ENCODE measurements at regions not wholly inside any gene's neighbourhood (a gene's known extent, or its start where the extent isn't known, plus 50 kb on each side); places are given as distances from the start of the nearest gene placed in this dataset.

- no peak for DNase-seq
Measured at GRCh38 chr4:178633263-178633662, 1191.0 kb upstream of the AGA start.

GRCh38 chr4:178664621-178665020 lies 1222.4 kb upstream of the AGA start:
- DNase-seq, result no peak

- no peak for DNase-seq
Measured at GRCh38 chr4:178665916-178666315, 1223.7 kb upstream of the AGA start.

GRCh38 chr4:178671766-178672165 lies 1229.5 kb upstream of the AGA start:
- no peak for DNase-seq

GRCh38 chr4:178672512-178672911 lies 1230.3 kb upstream of the AGA start:
- DNase-seq, result no peak

- DNase-seq, result no peak
Measured at GRCh38 chr4:178681871-178682270, 1239.6 kb upstream of the AGA start.

- DNase-seq, result no peak
Measured at GRCh38 chr4:178689926-178690325, 1247.7 kb upstream of the AGA start.

- no peak for DNase-seq
Measured at GRCh38 chr4:178693816-178694215, 1251.6 kb upstream of the AGA start.

GRCh38 chr4:178696515-178696914 lies 1254.3 kb upstream of the AGA start:
- DNase-seq, result no peak

- DNase-seq, result no peak
Measured at GRCh38 chr4:178712486-178712885, 1270.2 kb upstream of the AGA start.

GRCh38 chr4:178738026-178738425 lies 1295.8 kb upstream of the AGA start:
- no peak for DNase-seq

GRCh38 chr4:178745203-178745602 lies 1303.0 kb upstream of the AGA start:
- no peak for DNase-seq

- no peak for DNase-seq
Measured at GRCh38 chr4:178752954-178753525, 1310.8 kb upstream of the AGA start.

GRCh38 chr4:178778496-178778895 lies 1336.3 kb upstream of the AGA start:
- no peak for DNase-seq

GRCh38 chr4:178781779-178782178 lies 1339.5 kb upstream of the AGA start:
- no peak for DNase-seq

GRCh38 chr4:178784491-178784890 lies 1342.3 kb upstream of the AGA start:
- no peak for DNase-seq

- DNase-seq, result no peak
Measured at GRCh38 chr4:178789279-178789678, 1347.0 kb upstream of the AGA start.

GRCh38 chr4:178799204-178799603 lies 1357.0 kb upstream of the AGA start:
- DNase-seq, result no peak

GRCh38 chr4:178808106-178808505 lies 1365.9 kb upstream of the AGA start:
- no peak for DNase-seq

GRCh38 chr4:178809921-178810320 lies 1367.7 kb upstream of the AGA start:
- no peak for DNase-seq

- no peak for DNase-seq
Measured at GRCh38 chr4:178811356-178811755, 1369.1 kb upstream of the AGA start.

GRCh38 chr4:178812866-178813265 lies 1370.6 kb upstream of the AGA start:
- no peak for DNase-seq

- no peak for DNase-seq
Measured at GRCh38 chr4:178814908-178815307, 1372.7 kb upstream of the AGA start.

GRCh38 chr4:178823673-178824295 lies 1381.5 kb upstream of the AGA start:
- no peak for DNase-seq

- DNase-seq, result no peak
Measured at GRCh38 chr4:178836865-178837264, 1394.6 kb upstream of the AGA start.
